BE2C (cell line): ENCODE measurements at regions not wholly inside any gene's neighbourhood (a gene's known extent, or its start where the extent isn't known, plus 50 kb on each side); places are given as distances from the start of the nearest gene placed in this dataset.
A peak's percentile ranks its signal among the peaks of the same experiment; 100 is the strongest.

Experiments
- DNase-seq: peaks from one replicate; pipeline ENCODE4 v3.0.0-alpha.2; 2020
- H3K27me3 ChIP-seq: fragments of 250-450 bp; sonication (Bioruptor Pico); 2 replicates; pipeline ENCODE4 v1.5.1; 2020; ENCODE audit warnings: mild to moderate bottlenecking
- H3K36me3 ChIP-seq: fragments of 250-450 bp; sonication (Bioruptor Pico); 2 replicates; pipeline ENCODE4 v1.5.1; 2020; ENCODE audit warnings: mild to moderate bottlenecking
- H3K4me1 ChIP-seq: fragments of 250-450 bp; sonication (Bioruptor Pico); 2 replicates; pipeline ENCODE4 v1.5.1; 2020
- H3K4me3 ChIP-seq: 2 replicates; pipeline ENCODE4 v1.5.1; 2011; ENCODE audit warnings: low read depth, low read length
- H3K9me3 ChIP-seq: fragments of 250-450 bp; sonication (Bioruptor Pico); 2 replicates; pipeline ENCODE4 v1.5.1; 2020
- CTCF ChIP-seq: IDR thresholded peaks from 2 replicates; pipeline ENCODE4 v1.5.1; 2012; ENCODE audit warnings: mild to moderate bottlenecking, low read depth, low read length

- Histone ChIP-seq H3K36me3 (no peaks in the 10 kb centered on the region), H3K4me3 (no peak overlapping the region), H3K27me3 (no peaks in the 10 kb centered on the region), H3K4me1 (peaks cover 8% of the 10 kb centered on the region), H3K9me3 (no peaks in the 10 kb centered on the region)
- no peak for TF ChIP-seq CTCF
- no peak for DNase-seq
Measured at GRCh38 chr15:93180656-93181055, 91.6 kb upstream of the RGMA start.

GRCh38 chr15:93180128-93180527 lies 91.1 kb upstream of the RGMA start:
- peaks cover 8% of the 10 kb centered on the region for H3K4me1 ChIP-seq
- H3K36me3 ChIP-seq = no peaks in the 10 kb centered on the region
- no peaks in the 10 kb centered on the region for H3K27me3 ChIP-seq
- DNase-seq = no peak
- TF ChIP-seq CTCF = no peak
- H3K9me3 ChIP-seq = no peaks in the 10 kb centered on the region
- H3K4me3 ChIP-seq = no peak overlapping the region

- H3K27me3 ChIP-seq = no peaks in the 10 kb centered on the region
- peaks cover 8% of the 10 kb centered on the region for H3K4me1 ChIP-seq
- H3K36me3 ChIP-seq = no peaks in the 10 kb centered on the region
- no peak for TF ChIP-seq CTCF
- no peak overlapping the region for H3K4me3 ChIP-seq
- H3K9me3 ChIP-seq = no peaks in the 10 kb centered on the region
- DNase-seq = peak; percentile 39
Measured at GRCh38 chr15:93179700-93180102, 90.7 kb upstream of the RGMA start.

GRCh38 chr15:93179072-93179471 lies 90.1 kb upstream of the RGMA start:
- peaks cover 8% of the 10 kb centered on the region for H3K4me1 ChIP-seq
- no peaks in the 10 kb centered on the region for H3K27me3 ChIP-seq
- H3K9me3 ChIP-seq = no peaks in the 10 kb centered on the region
- H3K36me3 ChIP-seq = no peaks in the 10 kb centered on the region
- no peak for DNase-seq
- TF ChIP-seq CTCF = no peak
- H3K4me3 ChIP-seq = peak overlapping the region; percentile 13

GRCh38 chr15:93178371-93178770 lies 89.4 kb upstream of the RGMA start:
- no peak for TF ChIP-seq CTCF
- no peak overlapping the region for H3K4me3 ChIP-seq
- no peak for DNase-seq
- no peaks in the 10 kb centered on the region for H3K27me3 ChIP-seq
- peaks cover 8% of the 10 kb centered on the region for H3K4me1 ChIP-seq
- H3K36me3 ChIP-seq = no peaks in the 10 kb centered on the region
- H3K9me3 ChIP-seq = no peaks in the 10 kb centered on the region

- Histone ChIP-seq H3K36me3 (no peaks in the 10 kb centered on the region), H3K4me1 (peaks cover 8% of the 10 kb centered on the region), H3K9me3 (no peaks in the 10 kb centered on the region), H3K4me3 (no peak overlapping the region), H3K27me3 (no peaks in the 10 kb centered on the region)
- DNase-seq = no peak
- TF ChIP-seq CTCF = no peak
Measured at GRCh38 chr15:93176065-93176464, 87.1 kb upstream of the RGMA start.
